Natural killer cell (primary cell): ENCODE measurements at regions not wholly inside any gene's neighbourhood (a gene's known extent, or its start where the extent isn't known, plus 50 kb on each side); places are given as distances from the start of the nearest gene placed in this dataset.

Source experiments
- ATAC-seq, 3 donors: fragments of 150-1000 bp in 2 of 3; fragments of 200-7000 bp in 1 of 3; cut with Tn5 transposase; 1 replicate in 1 of 3; 2 replicates in 2 of 3; pipeline ENCODE4 v1.10.0; 2021; ENCODE audit warnings: mild to moderate bottlenecking in 2 of 3, moderate library complexity in 2 of 3
- DNase-seq, 2 donors: peaks; one replicate each; pipeline versions ENCODE4 v3.0.0 to v3.0.0-alpha.2; 2013 to 2021; ENCODE audit warnings: mixed read lengths in 1 of 2
- H3K27ac ChIP-seq: one replicate; pipeline ENCODE4 v1.5.1; 2013; ENCODE audit warnings: mild to moderate bottlenecking, low read length
- H3K27me3 ChIP-seq: one replicate; pipeline ENCODE4 v1.6.1; 2013; ENCODE audit warnings: low read length; ENCODE audit not compliant: control insufficient read depth, insufficient read depth
- H3K36me3 ChIP-seq: one replicate; pipeline ENCODE4 v1.6.1; 2013; ENCODE audit warnings: low read length; ENCODE audit not compliant: control insufficient read depth, insufficient read depth
- H3K4me1 ChIP-seq: one replicate; pipeline ENCODE4 v1.6.1; 2013; ENCODE audit warnings: low read length; ENCODE audit not compliant: control insufficient read depth, insufficient read depth
- H3K4me3 ChIP-seq: one replicate; pipeline ENCODE4 v1.5.1; 2013; ENCODE audit warnings: low read length
- H3K9me3 ChIP-seq: one replicate; pipeline ENCODE4 v1.6.1; 2013; ENCODE audit warnings: low read length; ENCODE audit not compliant: control insufficient read depth, insufficient read depth
- H3K27ac Mint-ChIP-seq, 2 donors: one replicate each; pipeline ENCODE4 v1.8.0; 2022; ENCODE audit warnings: mild to moderate bottlenecking in 2 of 2, mixed read lengths in 2 of 2, moderate library complexity in 1 of 2
- H3K27me3 Mint-ChIP-seq, 2 donors: one replicate each; pipeline ENCODE4 v1.8.0; 2022; ENCODE audit warnings: low read depth in 2 of 2, mixed read lengths in 2 of 2
- H3K36me3 Mint-ChIP-seq: one replicate; pipeline ENCODE4 v1.8.0; 2022; ENCODE audit warnings: mixed read lengths
- H3K4me1 Mint-ChIP-seq, 2 donors: one replicate each; pipeline ENCODE4 v1.8.0; 2022; ENCODE audit warnings: mixed read lengths in 2 of 2
- H3K4me3 Mint-ChIP-seq: one replicate; pipeline ENCODE4 v1.8.0; 2022; ENCODE audit warnings: mild to moderate bottlenecking, moderate library complexity, mixed read lengths
- H3K9me3 Mint-ChIP-seq, 2 donors: one replicate each; pipeline ENCODE4 v1.8.0; 2022; ENCODE audit warnings: mixed read lengths in 2 of 2
- CTCF ChIP-seq: fragments of 200-600 bp; IDR thresholded peaks from one replicate; pipeline ENCODE4 v1.8.0; 2022; ENCODE audit warnings: antibody characterized with exemption
- WGBS: methylation state at CpG from one replicate; pipeline ENCODE4 v1.1.7; 2013; ENCODE audit warnings: missing lambda C conversion rate; ENCODE audit not compliant: insufficient coverage; 5-methylcytosine and 5-hydroxymethylcytosine counted together
- intact Hi-C: fragments of 100-400 bp; cut with micrococcal nuclease; formaldehyde crosslinking; loops from one replicate; pipeline ENCODE4 v1.14.2; 2022

GRCh38 chr19:28618504-28618903 is 594.4 kb downstream of the UQCRFS1 start:
- ATAC-seq (no peak), DNase-seq (no peak)
- no peak overlapping the region for H3K27ac Mint-ChIP-seq
- Histone ChIP-seq H3K4me3 (no peak overlapping the region), H3K36me3 (no peaks in the 10 kb centered on the region), H3K27me3 (no peaks in the 10 kb centered on the region), H3K27ac (no peak overlapping the region), H3K9me3 (peaks cover 21% of the 10 kb centered on the region), H3K4me1 (no peaks in the 10 kb centered on the region)
- peaks cover 15% of the 10 kb centered on the region for H3K36me3 Mint-ChIP-seq
- H3K4me1 Mint-ChIP-seq = no peaks in the 10 kb centered on the region
- no peak for TF ChIP-seq CTCF
- peaks cover 3 to 5% of the 10 kb centered on the region in 2 donors for H3K27me3 Mint-ChIP-seq
- peaks cover 2 to 4% of the 10 kb centered on the region in 2 donors for H3K9me3 Mint-ChIP-seq
- intact Hi-C loops = no loop called here
- H3K4me3 Mint-ChIP-seq = no peak overlapping the region
- WGBS = 88% methylated on average over 4 of the region's 4 CpGs

GRCh38 chr19:28615966-28616365 is 597.0 kb downstream of the UQCRFS1 start:
- Histone ChIP-seq H3K4me1 (no peaks in the 10 kb centered on the region), H3K36me3 (no peaks in the 10 kb centered on the region), H3K9me3 (peaks cover 22% of the 10 kb centered on the region), H3K4me3 (no peak overlapping the region), H3K27ac (no peak overlapping the region), H3K27me3 (no peaks in the 10 kb centered on the region)
- no peak for DNase-seq
- ATAC-seq = no peak
- no peaks in the 10 kb centered on the region for H3K4me1 Mint-ChIP-seq
- no peak overlapping the region for H3K4me3 Mint-ChIP-seq
- TF ChIP-seq CTCF = no peak
- H3K36me3 Mint-ChIP-seq = peaks cover 15% of the 10 kb centered on the region
- intact Hi-C loops = no loop called here
- H3K27ac Mint-ChIP-seq = no peak overlapping the region
- H3K9me3 Mint-ChIP-seq = peaks cover 2 to 4% of the 10 kb centered on the region in 2 donors
- H3K27me3 Mint-ChIP-seq = no peaks in the 10 kb centered on the region
- WGBS = 67% methylated on average over 1 of the region's 1 CpG

DNA sequence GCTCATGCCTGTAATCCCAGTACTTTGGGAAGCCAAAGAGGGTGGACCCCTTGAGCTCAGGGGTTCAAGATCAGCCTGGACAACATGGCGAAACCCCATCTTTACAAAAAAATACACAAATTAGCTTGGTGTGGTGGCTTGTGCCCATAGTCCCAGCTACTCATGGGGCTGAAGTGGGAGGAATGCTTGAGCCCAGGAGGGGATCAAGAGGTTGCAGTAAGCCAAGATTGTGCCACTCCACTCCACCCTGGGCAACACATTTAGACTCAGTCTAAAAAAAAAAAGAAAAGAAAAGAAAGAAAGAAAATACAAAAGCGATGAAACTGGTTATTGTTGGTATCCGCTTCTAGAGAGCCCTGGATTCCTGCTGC is 597.4 kb downstream of the UQCRFS1 start:
- H3K4me3 Mint-ChIP-seq = no peak overlapping the region
- H3K4me1 Mint-ChIP-seq = no peaks in the 10 kb centered on the region
- intact Hi-C loops = no loop called here
- Histone ChIP-seq H3K27ac (no peak overlapping the region), H3K9me3 (peaks cover 22% of the 10 kb centered on the region), H3K4me3 (no peak overlapping the region), H3K4me1 (no peaks in the 10 kb centered on the region), H3K27me3 (no peaks in the 10 kb centered on the region), H3K36me3 (no peaks in the 10 kb centered on the region)
- no peak for TF ChIP-seq CTCF
- H3K27ac Mint-ChIP-seq = no peak overlapping the region
- ATAC-seq = no peak
- H3K9me3 Mint-ChIP-seq = peaks cover 2 to 4% of the 10 kb centered on the region in 2 donors
- no peak for DNase-seq
- H3K36me3 Mint-ChIP-seq = peaks cover 15% of the 10 kb centered on the region
- no peaks in the 10 kb centered on the region for H3K27me3 Mint-ChIP-seq
- WGBS = 98% methylated on average over 2 of the region's 3 CpGs
